Sciatic nerve (tissue), 2 donors: ENCODE measurements at regions not wholly inside any gene's neighbourhood (a gene's known extent, or its start where the extent isn't known, plus 50 kb on each side); places are given as distances from the start of the nearest gene placed in this dataset.
A peak's percentile ranks its signal among the peaks of the same experiment; 100 is the strongest.
"Not testable (repeated sequence)": the region's sequence is repeated elsewhere in the genome, so short reads cannot be mapped to it uniquely, and the experiment has no call there.

Experiments
- ATAC-seq: fragments of 200-7000 bp; cut with Tn5 transposase; one replicate; pipeline ENCODE4 v1.9.1; 2020; ENCODE audit warnings: mild to moderate bottlenecking, moderate library complexity
- DNase-seq: peaks from one replicate; pipeline ENCODE4 v3.0.0-alpha.2; 2020; ENCODE audit warnings: low spot score
- intact Hi-C: fragments of 100-400 bp; cut with DNase I; formaldehyde crosslinking; loops from one replicate; pipeline ENCODE4 v1.14.2; 2022
- donor health status: DM: no; HTN: no; CAD: no.
- donor health status: DM: no; HTN: no; CAD: no.

DNA sequence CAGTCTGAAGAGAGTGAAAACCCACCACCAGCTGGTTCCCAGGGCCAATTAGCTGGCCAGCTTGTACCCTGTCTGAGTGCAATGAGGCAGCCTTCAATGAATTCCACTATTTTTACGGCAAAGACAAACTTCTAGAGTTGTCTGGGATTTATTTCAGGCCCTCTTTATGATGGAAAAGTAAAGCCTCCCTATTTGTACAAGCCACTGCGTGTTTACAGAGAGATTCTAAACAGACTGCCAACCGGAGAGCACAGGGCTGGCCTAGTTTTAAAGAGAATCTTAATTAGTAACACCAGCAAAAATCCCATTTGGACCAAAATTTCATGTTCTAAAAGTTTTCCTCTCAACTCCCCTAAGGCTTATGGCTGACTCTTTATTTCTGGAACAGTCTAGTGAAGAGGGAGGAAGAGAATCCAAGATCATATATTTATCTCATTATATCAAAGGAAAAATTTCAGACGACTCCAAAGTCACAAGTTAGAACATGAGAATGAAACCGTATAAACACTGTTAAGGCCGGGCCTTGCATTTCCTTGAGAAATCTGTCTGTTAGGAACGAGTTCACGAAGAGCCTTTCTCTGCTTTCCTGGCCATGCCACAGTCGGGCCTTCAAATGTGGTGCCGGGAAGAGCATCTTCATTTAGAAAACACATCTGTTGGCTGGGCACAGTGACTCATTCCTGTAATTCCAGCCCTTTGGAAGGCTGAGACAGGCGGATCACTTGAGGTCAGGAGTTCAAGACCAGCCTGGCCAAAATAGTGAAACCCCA lies 724.6 kb upstream of the NRP1 start:
- DNase-seq (no peak), ATAC-seq (peak; percentile 38)
- intact Hi-C loops = no loop called here

- ATAC-seq, intact Hi-C loops, DNase-seq: not testable (repeated sequence)
Observed at GRCh38 chr10:34055410-34055985, 721.0 kb upstream of the NRP1 start.

GRCh38 chr10:34049887-34050286 lies 715.4 kb upstream of the NRP1 start:
- ATAC-seq = no peak
- DNase-seq = no peak
- intact Hi-C loops = no loop called here

- no peak for DNase-seq
- ATAC-seq = no peak
- intact Hi-C loops = no loop called here
Observed at GRCh38 chr10:34049469-34049868, 715.0 kb upstream of the NRP1 start.

GRCh38 chr10:34047389-34047788 lies 712.9 kb upstream of the NRP1 start:
- no peak for ATAC-seq
- intact Hi-C loops = no loop called here

GRCh38 chr10:34046506-34047034 lies 712.1 kb upstream of the NRP1 start:
- intact Hi-C loops = no loop called here
- DNase-seq (no peak), ATAC-seq (no peak)

More at GRCh38 chr10:34047389-34047788, 712.9 kb upstream of the NRP1 start:
- DNase-seq = no peak

DNA sequence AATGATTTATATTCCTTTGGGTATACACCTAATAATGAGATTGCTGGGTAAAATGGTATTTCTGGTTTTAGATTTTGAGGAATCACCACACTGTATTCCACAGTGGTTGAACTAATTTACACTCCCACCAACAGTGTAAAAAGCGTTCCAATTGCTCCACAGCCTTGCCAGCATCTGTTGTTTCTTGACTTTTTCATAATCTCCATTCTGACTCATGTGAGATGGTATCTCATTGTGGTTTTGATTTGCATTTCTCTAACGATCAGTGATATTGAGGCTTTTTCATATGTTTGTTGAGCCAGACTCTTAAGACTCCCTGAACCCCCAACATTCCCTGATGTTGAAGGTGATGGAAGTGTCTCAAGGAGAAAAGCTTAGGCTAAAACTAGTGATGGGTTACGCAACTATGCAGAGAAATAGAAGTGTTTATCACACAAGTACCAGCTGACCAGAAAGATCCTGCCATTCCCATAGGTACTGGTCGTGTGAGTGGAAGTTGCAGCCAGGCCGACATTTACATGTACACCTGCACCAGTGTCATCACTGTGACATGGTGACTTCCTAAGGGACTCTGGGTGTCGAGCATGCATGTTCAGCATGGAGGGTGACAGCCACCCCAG lies 711.2 kb upstream of the NRP1 start:
- no peak for ATAC-seq
- intact Hi-C loops = no loop called here

GRCh38 chr10:34041871-34042270 lies 707.4 kb upstream of the NRP1 start:
- intact Hi-C loops = no loop called here
- DNase-seq = no peak
- ATAC-seq = no peak

More for the DNA sequence above, 711.2 kb upstream of the NRP1 start:
- DNase-seq = no peak

- ATAC-seq (no peak), DNase-seq (no peak)
- intact Hi-C loops = no loop called here
Observed at GRCh38 chr10:34037499-34037898, 703.0 kb upstream of the NRP1 start.

DNA sequence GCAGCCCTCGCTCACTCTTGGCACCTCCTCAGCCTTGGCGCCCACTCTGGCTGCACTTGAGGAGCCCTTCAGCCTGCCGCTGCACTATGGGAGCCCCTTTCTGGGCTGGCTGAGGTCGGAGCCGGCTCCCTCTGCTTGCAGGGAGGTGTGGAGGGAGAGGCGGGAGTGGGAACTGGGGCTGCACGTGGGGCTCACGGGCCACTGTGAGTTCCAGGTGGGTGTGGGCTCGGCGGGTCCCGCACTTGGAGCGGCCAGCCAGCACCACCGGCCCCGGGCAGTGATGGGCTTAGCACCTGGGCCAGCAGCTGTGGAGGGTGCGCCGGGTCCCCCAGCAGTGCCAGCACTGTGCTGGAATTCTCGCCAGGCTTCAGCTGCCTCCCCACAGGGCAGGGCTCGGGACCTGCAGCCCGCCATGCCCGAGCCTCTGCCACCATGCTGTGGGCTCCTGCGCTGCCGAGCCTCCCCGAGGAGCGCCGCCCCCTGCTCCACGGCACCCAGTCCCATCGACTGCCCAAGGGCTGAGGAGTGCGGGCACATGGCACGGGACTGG lies 700.8 kb upstream of the NRP1 start:
- intact Hi-C loops, DNase-seq, ATAC-seq: not testable (repeated sequence)

DNA sequence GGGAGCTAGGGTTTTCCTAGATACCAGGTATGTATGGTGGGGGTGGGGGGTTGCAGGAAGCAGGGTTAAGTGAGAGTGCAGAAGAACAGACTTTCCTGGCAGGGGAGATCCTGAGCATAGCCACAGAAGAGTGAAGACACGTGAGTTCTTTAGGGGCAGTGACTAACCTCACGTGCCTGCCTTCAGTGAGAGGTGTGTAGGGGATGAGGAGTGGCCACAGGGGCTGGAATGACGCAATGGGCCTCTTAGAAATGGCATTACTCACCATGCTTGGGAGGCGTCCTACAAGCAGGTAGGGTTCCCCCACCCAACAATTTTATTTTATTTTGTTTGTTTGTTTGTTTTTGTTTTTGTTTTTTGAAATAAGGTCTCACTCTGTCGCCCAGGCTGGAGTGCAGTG lies 698.6 kb upstream of the NRP1 start:
- DNase-seq (no peak), ATAC-seq (no peak)
- intact Hi-C loops = no loop called here

- intact Hi-C loops = no loop called here
- no peak for DNase-seq
- no peak for ATAC-seq
Observed at GRCh38 chr10:34032564-34032963, 698.1 kb upstream of the NRP1 start.

DNA sequence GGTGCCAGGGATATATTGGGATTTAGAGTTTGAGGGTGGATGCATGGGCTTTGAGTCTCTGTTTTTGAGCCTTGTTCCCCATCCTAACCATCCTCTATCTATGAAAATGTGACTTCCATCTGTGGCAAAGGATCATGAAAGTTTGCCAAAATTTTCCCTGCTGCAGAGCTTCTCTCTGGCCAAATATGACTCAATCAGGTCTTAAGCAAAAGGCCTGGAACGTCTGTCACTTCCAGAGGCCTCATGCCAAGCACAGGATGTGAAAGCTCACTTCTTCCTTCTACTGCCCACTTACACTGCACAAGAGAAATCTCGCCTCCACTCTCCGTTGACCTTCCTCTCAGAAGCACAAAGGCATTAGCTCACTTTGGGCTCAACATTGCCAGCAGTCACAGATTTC lies 696.9 kb upstream of the NRP1 start:
- DNase-seq (peak; percentile 63), ATAC-seq (peak; percentile 93)
- intact Hi-C loops = no loop called here

- ATAC-seq = no peak
- intact Hi-C loops = no loop called here
- DNase-seq = no peak
Observed at GRCh38 chr10:34029455-34029854, 695.0 kb upstream of the NRP1 start.

DNA sequence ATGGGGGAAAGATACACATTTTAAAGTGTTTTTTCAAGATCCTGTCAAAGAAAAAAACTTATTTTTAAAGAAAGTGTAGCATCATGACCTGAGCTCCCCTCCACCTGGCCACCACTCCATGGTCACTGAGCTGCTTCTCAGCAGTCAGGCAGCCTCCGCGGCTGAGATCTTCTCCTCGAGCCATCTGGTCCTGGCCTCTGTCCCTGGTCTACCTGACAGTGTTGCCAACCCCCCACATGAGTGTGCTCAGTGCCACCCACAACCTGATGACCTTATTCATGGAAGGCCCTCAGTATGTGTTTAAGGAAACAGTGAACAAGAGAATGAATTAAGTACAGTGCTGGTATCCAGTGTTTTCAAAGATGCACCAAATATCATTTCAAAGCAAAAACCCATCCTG lies 694.5 kb upstream of the NRP1 start:
- no peak for DNase-seq
- ATAC-seq = no peak
- intact Hi-C loops = no loop called here

DNA sequence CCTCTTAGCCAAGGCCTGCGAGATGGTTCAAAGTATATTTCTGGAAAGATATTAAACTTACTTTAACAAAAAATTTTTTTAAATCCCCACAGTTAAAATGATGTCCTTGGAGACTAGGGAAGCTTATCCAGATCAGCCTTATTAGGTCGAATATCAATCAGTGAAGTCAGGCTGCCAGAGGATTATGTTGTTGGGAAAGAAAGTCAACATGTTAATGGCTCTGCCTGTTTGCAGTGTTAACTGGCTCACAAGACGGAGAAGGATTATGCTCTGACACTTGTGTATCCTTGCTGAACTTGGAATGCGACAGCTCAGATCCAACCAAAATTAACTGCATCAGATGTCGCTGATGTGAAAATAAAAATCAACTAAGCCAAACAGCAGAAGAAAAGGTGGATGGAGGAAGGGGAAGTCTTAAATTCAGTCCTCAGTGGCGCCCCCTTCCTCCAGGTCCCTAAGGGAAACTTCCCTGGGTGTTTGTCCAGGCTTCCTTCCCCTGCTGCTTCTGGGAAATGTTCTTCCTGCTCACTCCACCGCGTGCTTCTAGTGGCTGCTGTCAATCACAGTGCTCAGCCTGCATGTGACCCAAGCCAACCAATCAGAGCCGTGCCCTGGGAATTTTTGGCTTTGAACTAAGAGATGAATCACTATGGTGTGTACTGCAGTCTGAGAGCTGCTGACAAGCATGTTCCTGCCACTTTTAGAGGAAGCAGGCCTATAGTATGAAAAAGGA lies 690.4 kb upstream of the NRP1 start:
- peak; percentile 70 for ATAC-seq

DNA sequence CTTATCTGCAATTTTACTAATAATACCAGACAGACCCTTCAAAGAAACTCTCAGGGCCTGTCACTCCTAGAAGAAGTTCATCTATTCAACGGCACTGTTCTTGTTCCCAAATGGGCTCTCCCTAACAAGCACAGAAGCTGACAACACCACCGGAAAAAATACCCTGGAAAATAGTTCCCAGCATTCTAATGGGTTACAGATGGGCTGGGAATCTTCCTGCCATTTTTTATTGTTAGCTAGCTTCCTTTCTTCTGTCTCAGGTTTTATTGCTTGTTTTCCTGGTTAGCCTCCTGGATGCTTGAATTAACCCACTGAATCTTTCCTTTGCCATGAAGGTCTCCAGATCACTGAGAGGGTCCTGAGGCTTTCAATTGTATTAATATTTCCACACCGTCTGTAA lies 689.8 kb upstream of the NRP1 start:
- peak; percentile 23 for ATAC-seq
- intact Hi-C loops = no loop called here
- DNase-seq = no peak

More for the DNA sequence above, 690.4 kb upstream of the NRP1 start:
- no peak for DNase-seq
- intact Hi-C loops = no loop called here

- no peak for ATAC-seq
- no peak for DNase-seq
- intact Hi-C loops = no loop called here
Observed at GRCh38 chr10:34022195-34022594, 687.7 kb upstream of the NRP1 start.

GRCh38 chr10:34018784-34019183 lies 684.3 kb upstream of the NRP1 start:
- intact Hi-C loops = no loop called here
- DNase-seq (no peak), ATAC-seq (no peak)
